ENCODE measurements at regions not wholly inside any gene's neighbourhood (a gene's known extent, or its start where the extent isn't known, plus 50 kb on each side); places are given as distances from the start of the nearest gene placed in this dataset.

- TF ChIP-seq NFIC (IDR thresholded peaks at IDR 0.05) (no peak), USF1 (IDR thresholded peaks at IDR 0.05) (no peak), EP300 (IDR thresholded peaks at IDR 0.05; ENCODE audit: borderline replicate concordance) (no peak), TEAD4 (IDR thresholded peaks at IDR 0.05) (no peak), TAF1 (IDR thresholded peaks at IDR 0.05; ENCODE audit: low read depth) (no peak)
These were observed 618.4 kb upstream of the USP24 start for GRCh38 chr1:55833529-55834091.
